Fibroblast of villous mesenchyme (primary cell): ENCODE measurements at regions not wholly inside any gene's neighbourhood (a gene's known extent, or its start where the extent isn't known, plus 50 kb on each side); places are given as distances from the start of the nearest gene placed in this dataset.

Experiments
- DNase-seq: peaks from one replicate; pipeline ENCODE4 v3.0.0-alpha.2; 2010; ENCODE audit warnings: low read depth
- H3K4me3 ChIP-seq: 2 replicates; pipeline ENCODE4 v1.5.1; 2011; ENCODE audit warnings: low read depth, mild to moderate bottlenecking, low read length
- TF ChIP-seq, protein P1 (sequence below): IDR thresholded peaks from 2 replicates; pipeline ENCODE4 v1.5.1; 2012; ENCODE audit warnings: low read depth, mild to moderate bottlenecking, low read length; ENCODE audit not compliant: insufficient read depth

DNA sequence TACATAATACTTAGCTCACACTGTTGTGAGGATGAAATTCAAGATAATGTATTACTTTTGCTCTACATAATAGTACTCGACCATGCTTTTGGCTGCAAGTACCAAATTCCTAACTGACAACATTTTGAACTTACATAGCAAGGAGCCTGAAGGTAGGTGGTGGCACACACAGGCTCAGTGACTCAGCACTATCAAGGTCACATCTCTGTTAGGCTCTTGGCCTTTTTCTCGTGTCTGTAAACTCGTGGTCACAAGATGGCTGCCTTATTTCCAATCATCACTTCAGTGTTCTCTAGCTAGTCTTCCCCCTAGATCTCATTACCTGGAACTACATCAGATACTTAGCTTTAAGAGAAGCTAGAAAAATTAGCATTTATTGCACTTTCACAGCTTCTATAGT lies 61.4 kb upstream of the ABCB5 start:
- DNase-seq: no peak
- H3K4me3 ChIP-seq: no peak overlapping the region
- TF ChIP-seq, protein P1, sequence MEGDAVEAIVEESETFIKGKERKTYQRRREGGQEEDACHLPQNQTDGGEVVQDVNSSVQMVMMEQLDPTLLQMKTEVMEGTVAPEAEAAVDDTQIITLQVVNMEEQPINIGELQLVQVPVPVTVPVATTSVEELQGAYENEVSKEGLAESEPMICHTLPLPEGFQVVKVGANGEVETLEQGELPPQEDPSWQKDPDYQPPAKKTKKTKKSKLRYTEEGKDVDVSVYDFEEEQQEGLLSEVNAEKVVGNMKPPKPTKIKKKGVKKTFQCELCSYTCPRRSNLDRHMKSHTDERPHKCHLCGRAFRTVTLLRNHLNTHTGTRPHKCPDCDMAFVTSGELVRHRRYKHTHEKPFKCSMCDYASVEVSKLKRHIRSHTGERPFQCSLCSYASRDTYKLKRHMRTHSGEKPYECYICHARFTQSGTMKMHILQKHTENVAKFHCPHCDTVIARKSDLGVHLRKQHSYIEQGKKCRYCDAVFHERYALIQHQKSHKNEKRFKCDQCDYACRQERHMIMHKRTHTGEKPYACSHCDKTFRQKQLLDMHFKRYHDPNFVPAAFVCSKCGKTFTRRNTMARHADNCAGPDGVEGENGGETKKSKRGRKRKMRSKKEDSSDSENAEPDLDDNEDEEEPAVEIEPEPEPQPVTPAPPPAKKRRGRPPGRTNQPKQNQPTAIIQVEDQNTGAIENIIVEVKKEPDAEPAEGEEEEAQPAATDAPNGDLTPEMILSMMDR: no peak

- TF ChIP-seq, protein P1: no peak
- no peak overlapping the region for H3K4me3 ChIP-seq
- DNase-seq: no peak
Observed at GRCh38 chr7:20556091-20556490, 59.4 kb upstream of the ABCB5 start.

GRCh38 chr7:20557116-20557515 lies 58.4 kb upstream of the ABCB5 start:
- TF ChIP-seq, protein P1: no peak
- no peak overlapping the region for H3K4me3 ChIP-seq
- DNase-seq: no peak

DNA sequence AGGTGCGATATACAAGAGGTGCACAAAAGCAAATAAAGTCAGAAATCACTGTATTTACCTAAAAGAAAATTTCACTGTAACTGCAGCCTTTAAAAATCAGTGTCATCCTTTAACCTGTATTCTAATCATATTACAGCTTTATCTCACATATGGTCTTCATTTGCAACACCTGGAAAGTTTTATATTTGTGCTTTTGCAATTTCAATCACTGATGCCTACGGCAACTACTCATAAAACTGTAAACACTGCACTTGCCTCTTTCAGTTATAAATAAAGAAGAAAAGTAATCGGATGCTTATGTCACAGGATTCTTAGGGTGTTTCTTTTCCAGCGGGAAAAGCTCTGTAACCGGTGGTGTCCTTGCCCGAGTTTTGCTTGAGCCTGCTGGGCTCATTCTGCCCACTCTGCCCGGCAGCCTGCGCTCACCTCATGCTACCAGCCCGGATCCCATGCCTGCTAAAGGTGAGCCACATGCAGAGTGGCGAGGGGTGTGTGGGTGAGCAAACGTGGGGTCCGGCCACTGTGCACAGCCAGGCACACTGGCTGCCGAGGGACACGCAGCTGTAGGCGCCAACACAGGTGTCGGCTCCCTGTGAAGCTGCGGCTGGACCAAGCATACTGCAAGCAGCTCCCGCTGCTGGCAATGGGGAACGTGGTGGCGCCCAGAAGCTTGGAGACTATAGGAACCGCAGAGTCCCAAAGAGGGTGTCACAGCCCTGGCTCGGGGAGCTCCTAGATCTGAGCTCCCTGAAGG lies 56.3 kb upstream of the ABCB5 start:
- TF ChIP-seq, protein P1: no peak
- no peak for DNase-seq
- no peak overlapping the region for H3K4me3 ChIP-seq

GRCh38 chr7:20559883-20560282 lies 55.6 kb upstream of the ABCB5 start:
- TF ChIP-seq, protein P1: no peak
- DNase-seq: no peak
- no peak overlapping the region for H3K4me3 ChIP-seq

DNA sequence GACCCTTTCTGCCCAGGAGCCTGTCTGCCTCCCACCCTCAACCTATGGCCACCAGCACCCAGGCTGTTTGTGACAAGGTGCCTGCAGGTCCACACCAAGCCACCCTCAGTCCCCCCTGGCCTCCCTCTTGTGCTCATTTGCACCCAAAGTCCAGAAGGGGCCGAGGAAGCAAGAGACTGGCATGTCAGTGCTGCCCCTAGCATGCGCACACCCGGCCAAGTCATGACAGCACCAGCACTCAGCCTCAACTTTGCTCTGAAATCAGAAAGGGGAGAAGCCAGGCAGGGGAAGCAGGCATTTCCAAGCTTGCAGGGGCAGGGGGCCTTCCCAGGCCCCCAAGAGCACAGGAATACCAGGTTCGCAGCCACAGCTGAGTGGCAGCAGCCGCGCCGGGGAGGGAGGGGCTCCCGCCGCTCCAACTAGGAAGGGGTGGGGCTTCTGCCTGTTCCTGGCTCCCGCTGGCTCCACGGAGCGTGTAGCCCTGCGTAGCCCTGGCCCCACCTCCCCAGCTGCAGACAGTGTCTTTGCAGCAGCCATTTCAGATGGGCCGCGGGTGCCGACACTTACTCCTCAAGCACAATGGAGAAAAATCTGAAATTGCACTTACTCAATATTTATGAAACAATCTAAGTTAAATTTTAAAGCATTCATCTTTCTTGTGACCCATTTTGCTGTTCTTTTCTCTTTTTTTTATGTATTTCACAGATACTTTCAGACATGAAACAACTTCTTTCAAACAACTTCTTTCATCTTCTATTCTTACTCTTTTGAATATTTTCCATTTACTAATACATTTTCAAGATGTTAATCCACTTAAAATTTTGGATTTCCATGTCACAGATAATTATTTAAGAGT lies 54.9 kb upstream of the ABCB5 start:
- no peak for DNase-seq
- no peak overlapping the region for H3K4me3 ChIP-seq
- TF ChIP-seq, protein P1: no peak
